Neural cell (in vitro differentiated cells): ENCODE measurements at regions not wholly inside any gene's neighbourhood (a gene's known extent, or its start where the extent isn't known, plus 50 kb on each side); places are given as distances from the start of the nearest gene placed in this dataset.

Experiments
- CTCF ChIP-seq: fragments of 450-650 bp; IDR thresholded peaks from 2 replicates; pipeline ENCODE4 v1.5.1; 2014; ENCODE audit warnings: antibody characterized with exemption, mild to moderate bottlenecking, moderate library complexity; ENCODE audit not compliant: poor library complexity, severe bottlenecking
- REST ChIP-seq: IDR thresholded peaks from 2 replicates; pipeline ENCODE4 v1.6.1; 2012; ENCODE audit warnings: borderline replicate concordance
- SMC3 ChIP-seq: fragments of 450-650 bp; conservative IDR thresholded peaks from 2 replicates; pipeline ENCODE4 v1.6.1; 2014; ENCODE audit warnings: antibody characterized with exemption, mild to moderate bottlenecking, moderate library complexity; ENCODE audit not compliant: poor library complexity

- TF ChIP-seq CTCF (no peak), REST (no peak), SMC3 (no peak)
Observed at GRCh38 chr7:131726031-131726430, 169.6 kb upstream of the PODXL start.
